ENCODE measurements at regions not wholly inside any gene's neighbourhood (a gene's known extent, or its start where the extent isn't known, plus 50 kb on each side); places are given as distances from the start of the nearest gene placed in this dataset.

GRCh38 chr6:1135726-1136414 lies 176.0 kb upstream of the FOXQ1 start:
- H3K27ac ChIP-seq (replicated peaks): no peak overlapping the region
- TF ChIP-seq REST (IDR thresholded peaks at IDR 0.05; ENCODE audit: insufficient replicate concordance, low read depth): no peak
- no peak for TF ChIP-seq GABPA (IDR thresholded peaks at IDR 0.05; ENCODE audit: low read depth)
- TF ChIP-seq SPI1 (IDR thresholded peaks at IDR 0.05; ENCODE audit: borderline replicate concordance, low read depth): no peak
- TF ChIP-seq POLR2AphosphoS5 (IDR thresholded peaks at IDR 0.05; ENCODE audit: low read depth): no peak
- TF ChIP-seq CTCF (IDR thresholded peaks at IDR 0.05; ENCODE audit: insufficient read depth, low read length): no peak
- no peaks in the 10 kb centered on the region for H3K27me3 ChIP-seq (ENCODE audit: insufficient read depth, poor library complexity, severe bottlenecking)
- no peak for DNase-seq (ENCODE audit: low read depth in 1 of 2, low spot score in 1 of 2)
- H3K4me3 ChIP-seq (replicated peaks; ENCODE audit: insufficient read depth, low read length): no peak overlapping the region

GRCh38 chr6:1131285-1132079 lies 180.4 kb upstream of the FOXQ1 start:
- H3K27me3 ChIP-seq (ENCODE audit: insufficient read depth, poor library complexity, severe bottlenecking): no peaks in the 10 kb centered on the region
- no peak overlapping the region for H3K27ac ChIP-seq (replicated peaks)
- no peak for TF ChIP-seq REST (IDR thresholded peaks at IDR 0.05; ENCODE audit: insufficient replicate concordance, low read depth)
- no peak for DNase-seq (ENCODE audit: low read depth in 1 of 2, low spot score in 1 of 2)
- H3K4me3 ChIP-seq (replicated peaks; ENCODE audit: insufficient read depth, low read length): no peak overlapping the region

GRCh38 chr6:1130709-1131108 lies 181.2 kb upstream of the FOXQ1 start:
- H3K27me3 ChIP-seq (ENCODE audit: insufficient read depth, poor library complexity, severe bottlenecking): no peaks in the 10 kb centered on the region
- no peak overlapping the region for H3K4me3 ChIP-seq (replicated peaks; ENCODE audit: insufficient read depth, low read length)
- H3K27ac ChIP-seq (replicated peaks): no peak overlapping the region
- TF ChIP-seq CTCF (IDR thresholded peaks at IDR 0.05; ENCODE audit: insufficient read depth, low read length): no peak
- TF ChIP-seq SPI1 (IDR thresholded peaks at IDR 0.05; ENCODE audit: borderline replicate concordance, low read depth): no peak
- TF ChIP-seq GABPA (IDR thresholded peaks at IDR 0.05; ENCODE audit: low read depth): no peak
- TF ChIP-seq POLR2AphosphoS5 (IDR thresholded peaks at IDR 0.05; ENCODE audit: low read depth): no peak
- DNase-seq (ENCODE audit: low read depth in 1 of 2, low spot score in 1 of 2): no peak

- no peaks in the 10 kb centered on the region for H3K27me3 ChIP-seq (ENCODE audit: insufficient read depth, poor library complexity, severe bottlenecking)
- no peak for TF ChIP-seq POLR2AphosphoS5 (IDR thresholded peaks at IDR 0.05; ENCODE audit: low read depth)
- no peak for TF ChIP-seq SPI1 (IDR thresholded peaks at IDR 0.05; ENCODE audit: borderline replicate concordance, low read depth)
- no peak for TF ChIP-seq GABPA (IDR thresholded peaks at IDR 0.05; ENCODE audit: low read depth)
- no peak for TF ChIP-seq CTCF (IDR thresholded peaks at IDR 0.05; ENCODE audit: insufficient read depth, low read length)
- no peak for TF ChIP-seq REST (IDR thresholded peaks at IDR 0.05; ENCODE audit: insufficient replicate concordance, low read depth)
- H3K27ac ChIP-seq (replicated peaks): no peak overlapping the region
- no peak for DNase-seq (ENCODE audit: low read depth in 1 of 2, low spot score in 1 of 2)
- H3K4me3 ChIP-seq (replicated peaks; ENCODE audit: insufficient read depth, low read length): no peak overlapping the region
Measured at GRCh38 chr6:1129131-1129530, 182.8 kb upstream of the FOXQ1 start.

Data from HL-60 (cell line).